H9 (cell line): ENCODE measurements at regions not wholly inside any gene's neighbourhood (a gene's known extent, or its start where the extent isn't known, plus 50 kb on each side); places are given as distances from the start of the nearest gene placed in this dataset.

Source experiments
- DNase-seq: peaks from one replicate; pipeline ENCODE4 v3.0.0-alpha.2; 2017
- H2AFZ ChIP-seq: one replicate; pipeline ENCODE4 v1.6.1; 2013; ENCODE audit warnings: mild to moderate bottlenecking, low read length, control low read depth, moderate library complexity
- H2AK5ac ChIP-seq: 2 replicates; pipeline ENCODE4 v1.6.1; 2013; ENCODE audit warnings: low read length, control low read depth, mixed read lengths; ENCODE audit not compliant: insufficient read length
- H2BK120ac ChIP-seq: one replicate; pipeline ENCODE4 v1.6.1; 2013; ENCODE audit warnings: low read depth, mild to moderate bottlenecking, low read length, control low read depth, inconsistent platforms; ENCODE audit not compliant: poor library complexity, severe bottlenecking
- H2BK12ac ChIP-seq: 2 replicates; pipeline ENCODE4 v1.6.1; 2013; ENCODE audit warnings: low read length, control low read depth, mixed read lengths, low read depth; ENCODE audit not compliant: insufficient read length
- H2BK15ac ChIP-seq: 2 replicates; pipeline ENCODE4 v1.6.1; 2013; ENCODE audit warnings: low read depth, low read length, control low read depth
- H2BK20ac ChIP-seq: one replicate; pipeline ENCODE4 v1.6.1; 2013; ENCODE audit warnings: low read depth, mild to moderate bottlenecking, low read length, control low read depth, inconsistent platforms; ENCODE audit not compliant: poor library complexity, severe bottlenecking
- H2BK5ac ChIP-seq: 2 replicates; pipeline ENCODE4 v1.6.1; 2013; ENCODE audit warnings: low read length, control low read depth, mixed read lengths; ENCODE audit not compliant: insufficient read length
- H3K14ac ChIP-seq: 2 replicates; pipeline ENCODE4 v1.6.1; 2013; ENCODE audit warnings: low read length, control low read depth; ENCODE audit not compliant: insufficient read depth
- H3K18ac ChIP-seq: 2 replicates; pipeline ENCODE4 v1.6.1; 2013; ENCODE audit warnings: low read depth, mild to moderate bottlenecking, mixed read lengths, low read length, control low read depth; ENCODE audit not compliant: insufficient read length
- H3K23ac ChIP-seq: 2 replicates; pipeline ENCODE4 v1.6.1; 2013; ENCODE audit warnings: low read length, control low read depth, mixed read lengths, low read depth; ENCODE audit not compliant: insufficient read length
- H3K23me2 ChIP-seq: 2 replicates; pipeline ENCODE4 v1.6.1; 2013; ENCODE audit warnings: low read depth, mild to moderate bottlenecking, mixed read lengths, low read length, control low read depth; ENCODE audit not compliant: insufficient read length, poor library complexity, severe bottlenecking
- H3K27ac ChIP-seq: 2 replicates; pipeline ENCODE4 v1.5.1; 2013; ENCODE audit warnings: low read length, control low read depth, mixed read lengths, low read depth; ENCODE audit not compliant: insufficient read length
- H3K27me3 ChIP-seq: 2 replicates; pipeline ENCODE4 v1.6.1; 2013; ENCODE audit warnings: low read length, control low read depth, inconsistent platforms; ENCODE audit not compliant: insufficient read depth
- H3K4ac ChIP-seq: 2 replicates; pipeline ENCODE4 v1.6.1; 2013; ENCODE audit warnings: low read depth, mild to moderate bottlenecking, control low read depth, inconsistent platforms, low read length, moderate library complexity
- H3K4me1 ChIP-seq: 2 replicates; pipeline ENCODE4 v1.6.1; 2013; ENCODE audit warnings: low read length, control low read depth, inconsistent platforms; ENCODE audit not compliant: insufficient read depth
- H3K4me2 ChIP-seq: 2 replicates; pipeline ENCODE4 v1.6.1; 2013; ENCODE audit warnings: low read length, control low read depth, mixed read lengths; ENCODE audit not compliant: insufficient read length, insufficient read depth
- H3K56ac ChIP-seq: 2 replicates; pipeline ENCODE4 v1.6.1; 2013; ENCODE audit warnings: low read depth, mild to moderate bottlenecking, mixed read lengths, low read length, control low read depth; ENCODE audit not compliant: insufficient read length
- H3K79me1 ChIP-seq: 2 replicates; pipeline ENCODE4 v1.6.1; 2013; ENCODE audit warnings: low read depth, mild to moderate bottlenecking, moderate library complexity, low read length, control low read depth, inconsistent platforms; ENCODE audit not compliant: insufficient read depth, poor library complexity, severe bottlenecking
- H3K79me2 ChIP-seq: 2 replicates; pipeline ENCODE4 v1.6.1; 2013; ENCODE audit warnings: low read length, control low read depth, inconsistent platforms; ENCODE audit not compliant: insufficient read depth
- H3K9ac ChIP-seq: 2 replicates; pipeline ENCODE4 v1.6.1; 2013; ENCODE audit warnings: low read length, control low read depth, mixed read lengths; ENCODE audit not compliant: insufficient read length; ENCODE audit errors: extremely low read depth
- H3K9me3 ChIP-seq: one replicate; pipeline ENCODE4 v1.6.1; 2013; ENCODE audit warnings: low read depth, low read length, inconsistent platforms; ENCODE audit not compliant: control insufficient read depth
- H3T11ph ChIP-seq: one replicate; pipeline ENCODE4 v1.6.1; 2013; ENCODE audit warnings: mild to moderate bottlenecking, low read length, control low read depth, inconsistent platforms
- H4K20me1 ChIP-seq: one replicate; pipeline ENCODE4 v1.6.1; 2013; ENCODE audit not compliant: control insufficient read depth, insufficient read length, insufficient read depth
- H4K5ac ChIP-seq: 2 replicates; pipeline ENCODE4 v1.6.1; 2013; ENCODE audit warnings: low read depth, mild to moderate bottlenecking, mixed read lengths, low read length, control low read depth; ENCODE audit not compliant: insufficient read length
- H4K8ac ChIP-seq: replicated peaks from 2 replicates; pipeline ENCODE4 v1.6.1; 2013; ENCODE audit warnings: low read length, control low read depth, mixed read lengths, low read depth; ENCODE audit not compliant: insufficient read length
- H4K91ac ChIP-seq: 2 replicates; pipeline ENCODE4 v1.6.1; 2013; ENCODE audit warnings: low read depth, mild to moderate bottlenecking, moderate library complexity, mixed read lengths, low read length, control low read depth; ENCODE audit not compliant: insufficient read length
- H3K27ac Mint-ChIP-seq, 3 experiments: 2 replicates in 2 of 3; 3 replicates in 1 of 3; pipeline ENCODE4 v1.8.0; 2020 to 2021; ENCODE audit warnings: mixed read lengths in 3 of 3, mild to moderate bottlenecking in 1 of 3, moderate library complexity in 1 of 3
- H3K27me3 Mint-ChIP-seq: 2 replicates; pipeline ENCODE4 v1.8.0; 2021; ENCODE audit warnings: low read depth, mild to moderate bottlenecking, moderate library complexity, mixed read lengths
- H3K36me3 Mint-ChIP-seq, 3 experiments: 2 replicates in 2 of 3; 3 replicates in 1 of 3; pipeline ENCODE4 v1.8.0; 2020 to 2021; ENCODE audit warnings: low read depth in 3 of 3, mixed read lengths in 3 of 3; ENCODE audit not compliant: insufficient read depth in 1 of 3
- H3K4me1 Mint-ChIP-seq, 2 experiments: 2 replicates each; pipeline ENCODE4 v1.8.0; 2020; ENCODE audit warnings: mixed read lengths in 2 of 2
- H3K4me3 Mint-ChIP-seq, 2 experiments: 2 replicates in 1 of 2; 3 replicates in 1 of 2; pipeline ENCODE4 v1.8.0; 2020 to 2021; ENCODE audit warnings: mild to moderate bottlenecking in 2 of 2, mixed read lengths in 2 of 2, moderate library complexity in 1 of 2
- H3K9me3 Mint-ChIP-seq, 2 experiments: 2 replicates in 1 of 2; 3 replicates in 1 of 2; pipeline ENCODE4 v1.8.0; 2020; ENCODE audit warnings: mild to moderate bottlenecking in 2 of 2, mixed read lengths in 2 of 2, moderate library complexity in 1 of 2
- WGBS: extraction: QIAGEN DNeasy Blood & Tissue Kit; methylation state at CpG from one replicate; pipeline ENCODE4 v1.1.7; 2013; ENCODE audit warnings: missing lambda C conversion rate, low lambda C conversion rate, mixed read lengths; ENCODE audit not compliant: insufficient read length; ENCODE audit errors: extremely low coverage; 5-methylcytosine and 5-hydroxymethylcytosine counted together
- TF ChIP-seq, protein P1 (sequence below): fragments of 200-600 bp; sonication (generic); conservative IDR thresholded peaks from 3 replicates; pipeline ENCODE4 v1.8.0; 2021; ENCODE audit warnings: antibody characterized with exemption, mild to moderate bottlenecking

DNA sequence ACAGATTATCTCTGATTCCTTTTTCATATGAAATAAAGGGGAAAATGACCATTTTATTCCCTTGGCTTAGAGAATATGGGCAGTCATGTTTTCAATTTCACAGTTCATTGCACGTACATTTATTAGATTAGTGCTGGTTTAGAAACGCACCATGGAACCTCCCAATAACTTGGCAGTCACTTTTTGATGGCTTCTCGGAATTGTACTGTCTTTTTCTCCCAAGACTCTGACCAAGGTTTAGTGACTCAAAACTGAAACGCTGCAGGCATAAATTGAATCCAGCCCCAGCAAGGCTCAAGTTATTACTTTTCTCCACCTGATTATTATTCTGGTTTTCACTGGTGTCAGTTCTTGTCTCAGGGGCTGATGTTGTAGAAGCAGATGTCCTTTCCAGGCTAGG lies 55.6 kb upstream of the EGFLAM start:
- H4K91ac ChIP-seq: no peak overlapping the region
- WGBS: no CpG with 5 or more reads among the region's 4 CpGs
- no peak overlapping the region for H3K9ac ChIP-seq
- H3K27ac Mint-ChIP-seq: no peak overlapping the region
- H3K14ac ChIP-seq: no peak overlapping the region
- H4K8ac ChIP-seq: no peak overlapping the region
- H3K9me3 Mint-ChIP-seq: peaks cover 0 to 3% of the 10 kb centered on the region in 2 experiments; a peak in 2 of 5 replicates
- H2AK5ac ChIP-seq: no peak overlapping the region
- H3K79me2 ChIP-seq: no peaks in the 10 kb centered on the region
- TF ChIP-seq, protein P1, sequence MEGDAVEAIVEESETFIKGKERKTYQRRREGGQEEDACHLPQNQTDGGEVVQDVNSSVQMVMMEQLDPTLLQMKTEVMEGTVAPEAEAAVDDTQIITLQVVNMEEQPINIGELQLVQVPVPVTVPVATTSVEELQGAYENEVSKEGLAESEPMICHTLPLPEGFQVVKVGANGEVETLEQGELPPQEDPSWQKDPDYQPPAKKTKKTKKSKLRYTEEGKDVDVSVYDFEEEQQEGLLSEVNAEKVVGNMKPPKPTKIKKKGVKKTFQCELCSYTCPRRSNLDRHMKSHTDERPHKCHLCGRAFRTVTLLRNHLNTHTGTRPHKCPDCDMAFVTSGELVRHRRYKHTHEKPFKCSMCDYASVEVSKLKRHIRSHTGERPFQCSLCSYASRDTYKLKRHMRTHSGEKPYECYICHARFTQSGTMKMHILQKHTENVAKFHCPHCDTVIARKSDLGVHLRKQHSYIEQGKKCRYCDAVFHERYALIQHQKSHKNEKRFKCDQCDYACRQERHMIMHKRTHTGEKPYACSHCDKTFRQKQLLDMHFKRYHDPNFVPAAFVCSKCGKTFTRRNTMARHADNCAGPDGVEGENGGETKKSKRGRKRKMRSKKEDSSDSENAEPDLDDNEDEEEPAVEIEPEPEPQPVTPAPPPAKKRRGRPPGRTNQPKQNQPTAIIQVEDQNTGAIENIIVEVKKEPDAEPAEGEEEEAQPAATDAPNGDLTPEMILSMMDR: no peak
- no peak overlapping the region for H3K18ac ChIP-seq
- no peak for DNase-seq
- H4K5ac ChIP-seq: no peak overlapping the region
- no peaks in the 10 kb centered on the region for H3K79me1 ChIP-seq
- H3K23ac ChIP-seq: no peak overlapping the region
- no peak overlapping the region for H3K56ac ChIP-seq
- no peaks in the 10 kb centered on the region for H4K20me1 ChIP-seq
- H3K4me1 Mint-ChIP-seq: no peaks in the 10 kb centered on the region
- H3K27me3 Mint-ChIP-seq: peaks cover 5% of the 10 kb centered on the region
- H2BK12ac ChIP-seq: no peak overlapping the region
- no peaks in the 10 kb centered on the region for H3K9me3 ChIP-seq
- no peaks in the 10 kb centered on the region for H3K23me2 ChIP-seq
- no peak overlapping the region for H3K4ac ChIP-seq
- no peak overlapping the region for H3K4me2 ChIP-seq
- H3K4me3 Mint-ChIP-seq: no peak overlapping the region
- no peaks in the 10 kb centered on the region for H3K36me3 Mint-ChIP-seq
- H2BK15ac ChIP-seq: no peak overlapping the region
- no peak overlapping the region for H3T11ph ChIP-seq
- no peak overlapping the region for H2BK120ac ChIP-seq
- no peaks in the 10 kb centered on the region for H3K4me1 ChIP-seq
- H2BK20ac ChIP-seq: no peak overlapping the region
- no peak overlapping the region for H2AFZ ChIP-seq
- H3K27ac ChIP-seq: no peak overlapping the region
- H3K27me3 ChIP-seq: no peaks in the 10 kb centered on the region
- no peak overlapping the region for H2BK5ac ChIP-seq
